Left renal cortex interstitium (tissue), 4 donors: ENCODE measurements at regions not wholly inside any gene's neighbourhood (a gene's known extent, or its start where the extent isn't known, plus 50 kb on each side); places are given as distances from the start of the nearest gene placed in this dataset.

ENCODE experiments used
- DNase-seq, 4 donors: peaks; one replicate each; pipeline ENCODE4 v3.0.0-alpha.2; 2013; ENCODE audit warnings: low read depth in 4 of 4, low spot score in 2 of 4, missing footprints in 1 of 4

DNA sequence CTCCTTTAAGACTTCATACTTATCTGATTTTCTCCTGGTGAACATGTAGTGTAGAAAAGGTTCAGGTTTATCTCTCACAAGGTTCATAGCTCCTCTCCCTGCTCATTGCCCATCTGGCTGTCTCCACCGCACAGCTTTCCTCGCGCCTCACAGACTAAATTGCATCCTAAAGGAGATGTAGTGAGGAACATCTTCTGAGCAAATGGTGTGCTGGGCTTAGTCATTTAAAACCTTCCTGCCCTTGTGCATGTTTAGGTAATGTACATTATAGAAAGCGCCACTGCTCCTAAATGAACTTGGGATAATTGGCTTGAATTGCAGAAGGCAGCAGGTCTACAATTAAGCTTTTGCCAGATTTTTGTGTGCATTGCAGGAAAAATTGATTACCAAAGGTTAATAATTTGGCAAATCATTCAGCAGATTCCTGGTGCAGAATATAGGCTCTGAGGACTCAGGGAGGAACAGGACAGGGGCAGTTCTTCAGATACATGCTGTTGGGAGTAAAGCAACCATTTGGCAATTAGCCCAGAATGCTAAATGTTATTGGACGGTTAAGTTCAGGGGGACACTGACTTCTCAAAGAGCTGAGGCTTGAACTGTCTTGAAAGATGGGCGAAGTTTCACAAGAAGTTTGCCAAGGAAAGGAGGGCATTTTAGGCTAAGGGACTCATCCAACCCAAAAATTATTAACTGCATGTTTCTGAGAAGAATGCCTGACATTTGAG lies 108.4 kb upstream of the CLDN10 start:
- DNase-seq, result no peak

GRCh38 chr13:95445131-95445530 lies 107.4 kb upstream of the CLDN10 start:
- DNase-seq, result no peak

GRCh38 chr13:95447814-95448213 lies 104.7 kb upstream of the CLDN10 start:
- no peak for DNase-seq

- no peak for DNase-seq
Observed at GRCh38 chr13:95451656-95452055, 100.9 kb upstream of the CLDN10 start.

GRCh38 chr13:95452375-95452774 lies 100.1 kb upstream of the CLDN10 start:
- DNase-seq, result no peak

- DNase-seq, result no peak
Observed at GRCh38 chr13:95455782-95456181, 96.7 kb upstream of the CLDN10 start.

- DNase-seq, result no peak
Observed at GRCh38 chr13:95456815-95457214, 95.7 kb upstream of the CLDN10 start.

DNA sequence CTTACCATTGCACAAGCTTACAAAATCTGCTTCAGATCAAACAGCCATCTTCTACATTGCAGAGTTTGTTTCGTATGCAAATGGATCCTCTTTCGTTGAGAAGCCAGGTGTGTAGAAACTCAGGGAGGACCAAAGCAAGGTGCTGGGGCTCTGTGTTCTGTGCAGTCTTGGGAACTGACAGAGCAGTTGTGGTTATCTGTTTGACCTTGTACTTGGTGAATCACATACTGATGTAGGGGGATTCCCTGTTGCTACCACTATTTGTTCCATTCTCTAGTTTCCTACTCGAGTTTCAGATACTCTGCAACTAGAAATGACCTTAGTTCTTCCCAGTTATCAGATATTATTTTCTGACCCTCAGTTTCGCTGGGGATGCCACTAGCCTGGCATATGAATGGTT lies 95.2 kb upstream of the CLDN10 start:
- DNase-seq, result no peak

- DNase-seq, result no peak
Observed at GRCh38 chr13:95462801-95463200, 89.7 kb upstream of the CLDN10 start.

DNA sequence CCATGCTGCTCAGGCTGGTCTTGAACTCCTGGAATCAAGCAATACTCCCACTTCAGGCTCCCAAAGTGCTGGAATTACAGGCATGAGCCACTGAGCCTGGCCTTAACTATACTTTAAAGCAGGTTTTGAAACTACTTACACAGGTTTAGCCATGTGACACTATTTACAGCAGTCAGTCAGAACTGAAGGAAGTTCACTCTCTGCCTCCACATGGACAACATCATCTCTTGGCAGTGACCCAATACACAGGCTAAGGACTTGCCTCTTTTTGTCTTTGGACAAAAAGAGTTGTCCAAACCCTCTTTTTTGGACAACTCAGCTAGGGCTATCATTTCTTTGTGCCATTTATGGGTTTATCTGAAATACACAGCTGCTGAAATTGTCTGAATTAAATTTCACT lies 89.0 kb upstream of the CLDN10 start:
- no peak for DNase-seq

GRCh38 chr13:95470574-95471366 lies 81.8 kb upstream of the CLDN10 start:
- no peak for DNase-seq

DNA sequence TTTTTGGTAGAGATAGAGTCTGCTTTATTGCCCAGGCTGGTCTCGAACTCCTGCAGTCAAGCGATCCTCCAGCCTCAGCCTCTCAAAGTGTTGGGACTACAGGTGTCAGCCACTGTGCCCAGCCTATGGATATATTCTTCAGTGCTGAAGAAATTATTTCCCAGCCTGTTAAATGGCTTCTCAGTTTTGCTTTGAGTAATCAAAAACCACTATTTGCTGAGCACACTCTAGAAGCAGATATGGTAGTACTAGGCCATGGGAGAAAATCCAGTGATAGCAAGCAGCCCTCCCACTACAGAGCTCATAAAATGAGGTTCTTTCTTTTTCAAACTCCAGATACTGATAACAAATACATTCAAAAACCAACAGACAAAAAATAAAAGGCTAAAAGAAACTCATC lies 80.6 kb upstream of the CLDN10 start:
- DNase-seq, result no peak

- DNase-seq, result no peak
Observed at GRCh38 chr13:95474992-95475391, 77.5 kb upstream of the CLDN10 start.

DNA sequence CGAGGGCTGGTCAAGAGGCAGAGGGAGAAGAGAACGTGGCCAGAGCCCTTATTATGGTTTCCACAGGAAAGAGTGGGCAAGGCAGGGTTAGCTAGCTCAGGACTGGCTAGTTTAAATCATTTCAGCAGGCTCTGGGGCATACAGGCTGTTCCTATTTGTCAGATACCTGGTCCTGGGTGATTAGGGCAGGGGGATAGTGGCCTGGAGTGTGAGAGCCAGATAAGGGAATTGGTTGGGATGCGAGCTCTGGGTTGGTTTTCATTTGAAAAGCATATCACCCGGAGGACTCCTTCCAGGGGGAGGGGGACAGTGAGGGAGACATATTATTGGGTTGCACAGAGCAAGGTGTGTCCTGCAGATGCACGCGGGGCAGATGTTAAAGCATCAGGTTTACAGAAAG lies 75.3 kb upstream of the CLDN10 start:
- DNase-seq, result no peak

DNA sequence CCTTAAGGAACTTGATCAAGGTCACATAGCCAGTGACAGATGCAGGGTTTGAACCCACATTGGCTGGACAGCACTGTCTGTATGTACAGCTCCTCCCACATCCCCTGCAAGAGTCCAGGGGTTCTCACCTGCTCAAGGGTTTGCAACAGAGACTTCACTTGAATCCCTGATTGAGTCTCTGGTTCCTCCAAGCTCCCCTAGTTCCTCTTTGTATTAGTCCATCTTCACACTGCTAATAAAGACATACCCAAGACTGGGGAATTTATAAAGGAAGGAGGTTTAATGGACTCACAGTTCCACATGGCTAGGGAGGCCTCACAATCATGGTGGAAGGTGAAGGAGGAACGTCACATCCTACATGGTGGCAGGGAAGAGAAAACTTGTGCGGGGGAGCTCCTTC lies 72.8 kb upstream of the CLDN10 start:
- no peak for DNase-seq

GRCh38 chr13:95480131-95480545 lies 72.4 kb upstream of the CLDN10 start:
- no peak for DNase-seq

DNA sequence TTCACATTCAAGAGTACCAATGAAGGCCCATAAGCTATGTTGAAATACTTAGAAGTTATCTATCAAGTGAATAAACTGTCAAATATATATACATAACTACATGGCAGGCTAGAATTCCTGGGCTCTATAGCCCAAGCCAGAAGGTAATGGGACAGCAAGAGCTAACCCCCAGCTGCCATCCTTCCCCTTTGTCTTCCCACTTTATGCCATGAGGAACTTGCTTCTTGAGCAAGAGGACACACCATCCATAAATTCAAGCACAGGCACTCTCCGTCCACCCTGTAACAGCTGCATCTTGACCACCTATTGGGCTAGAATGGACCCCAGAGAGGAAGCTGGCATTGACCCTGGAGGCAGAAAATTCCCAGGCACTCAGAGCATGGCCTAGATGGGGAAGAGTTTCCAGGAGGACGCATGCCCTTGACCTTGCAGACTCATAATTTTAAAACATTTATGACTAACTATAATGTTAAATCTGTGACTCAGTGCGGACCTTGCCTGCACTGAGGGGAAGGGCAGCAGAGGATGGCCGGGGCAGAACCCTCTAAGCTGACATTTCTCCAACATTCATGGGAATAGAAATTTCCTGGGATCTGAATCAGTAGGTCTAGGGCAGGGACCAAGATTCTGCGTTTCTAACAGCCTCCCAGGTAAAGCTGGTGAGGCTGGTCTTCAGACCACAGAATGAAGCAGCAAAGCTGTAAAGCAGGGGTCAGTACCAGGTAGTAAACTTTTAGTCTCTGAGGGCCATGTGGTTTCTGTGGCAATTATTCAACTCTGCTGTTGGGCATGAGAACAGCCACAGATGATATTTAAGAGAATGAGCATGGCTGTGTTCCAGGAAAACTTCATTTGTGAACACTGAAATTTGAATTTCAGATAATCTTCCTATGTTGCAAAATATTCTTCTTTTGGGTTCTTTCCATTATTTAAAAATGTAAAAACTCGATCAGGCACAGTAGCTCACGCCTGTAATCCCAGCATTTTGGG lies 71.4 kb upstream of the CLDN10 start:
- DNase-seq, result no peak

GRCh38 chr13:95484052-95484451 lies 68.5 kb upstream of the CLDN10 start:
- DNase-seq, result no peak

DNA sequence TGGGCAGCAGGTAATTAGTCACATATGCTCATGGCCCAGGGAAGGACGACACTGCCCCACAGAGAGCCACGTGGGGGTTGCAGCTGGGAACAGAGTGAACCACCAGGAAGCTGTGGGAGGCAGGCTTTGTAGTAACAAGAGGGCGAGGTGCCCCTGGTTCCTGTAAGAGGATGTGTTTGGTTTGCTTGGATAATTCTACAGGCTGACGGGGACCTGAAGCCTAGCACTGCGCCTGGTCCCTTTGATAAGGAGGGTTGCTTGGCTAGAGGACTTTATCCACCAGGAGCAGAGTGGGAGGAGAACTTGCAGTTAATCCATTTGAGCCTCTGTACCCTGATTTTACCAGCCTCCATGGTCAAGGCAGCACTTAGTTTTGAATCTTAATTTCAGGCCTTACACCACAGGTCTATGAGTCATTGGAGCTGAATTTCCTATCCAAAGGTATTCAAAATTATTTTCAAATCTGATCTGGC lies 67.4 kb upstream of the CLDN10 start:
- no peak for DNase-seq

GRCh38 chr13:95485518-95486144 lies 66.9 kb upstream of the CLDN10 start:
- DNase-seq, result no peak
